NCI-H510A treated with DMSO at 0.1 percent for 48 hours (cell line): ENCODE measurements at regions not wholly inside any gene's neighbourhood (a gene's known extent, or its start where the extent isn't known, plus 50 kb on each side); places are given as distances from the start of the nearest gene placed in this dataset.

ENCODE experiments used
- DNase-seq: peaks from one replicate; lab custom pipeline; 2025; lab: John Stamatoyannopoulos, UW

- peak; percentile 6 for DNase-seq
Observed at GRCh38 chr2:45212953-45213635, 203.8 kb upstream of the SIX2 start.

DNA sequence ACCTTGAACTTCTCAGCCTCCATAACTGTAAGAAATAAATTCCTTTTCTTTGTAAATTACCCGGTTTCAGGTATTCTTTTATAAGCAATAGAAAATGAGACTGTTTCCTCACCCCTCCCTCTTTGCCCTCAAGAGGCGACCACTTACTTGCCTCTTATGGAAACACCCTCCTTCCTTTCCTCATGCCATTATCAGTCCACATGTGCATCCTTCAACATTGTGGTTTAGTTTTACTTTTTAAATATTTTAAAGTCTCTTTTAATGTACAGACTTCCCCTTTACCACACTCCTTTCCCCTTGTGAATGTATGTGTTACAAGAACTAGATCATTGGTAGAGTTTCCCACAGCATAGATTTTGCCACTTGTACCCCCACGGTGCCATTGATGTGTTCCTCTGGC lies 202.4 kb upstream of the SIX2 start:
- no peak for DNase-seq

- DNase-seq = no peak
Observed at GRCh38 chr2:45210462-45211195, 201.4 kb upstream of the SIX2 start.

- no peak for DNase-seq
Observed at GRCh38 chr2:45209875-45210274, 200.6 kb upstream of the SIX2 start.

DNA sequence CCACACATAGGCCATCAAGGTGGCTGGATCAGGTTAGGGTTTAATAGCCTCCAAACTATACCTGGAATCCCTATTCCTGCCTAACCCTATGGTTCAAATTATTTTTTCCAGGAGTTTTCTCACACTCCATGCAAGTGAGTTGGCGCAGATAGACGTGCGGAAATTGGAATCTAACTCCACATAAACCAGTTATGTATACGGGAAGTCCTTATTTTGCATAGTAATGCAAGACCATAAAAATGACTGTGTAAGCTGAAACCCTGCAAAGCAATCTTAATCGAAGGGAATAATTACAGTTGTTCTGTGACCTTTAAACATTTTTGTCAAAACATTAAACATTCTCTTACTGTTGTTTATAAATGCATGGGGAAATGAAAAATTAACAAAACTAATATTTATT lies 200.1 kb upstream of the SIX2 start:
- DNase-seq = no peak

DNA sequence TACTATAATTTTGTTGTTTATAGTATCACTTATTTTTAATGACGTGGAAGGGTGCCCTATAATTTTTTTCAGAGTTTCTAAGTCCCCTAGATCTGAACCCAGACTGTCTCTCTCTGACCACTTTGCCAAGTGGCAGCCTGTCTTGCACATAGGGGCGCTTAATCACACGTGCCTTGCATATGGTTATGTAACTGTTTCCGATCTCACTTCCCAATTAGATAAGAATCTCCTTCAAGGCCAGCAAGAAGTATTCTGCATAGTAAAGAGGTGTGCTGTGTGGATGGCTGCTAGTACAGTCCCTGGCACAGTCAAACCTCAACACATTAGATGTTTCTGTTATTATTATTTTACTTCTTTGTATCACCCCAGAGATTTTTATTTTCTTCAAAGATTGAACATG lies 197.8 kb upstream of the SIX2 start:
- no peak for DNase-seq

GRCh38 chr2:45205985-45206384 lies 196.7 kb upstream of the SIX2 start:
- DNase-seq = no peak

- no peak for DNase-seq
Observed at GRCh38 chr2:45205480-45205879, 196.2 kb upstream of the SIX2 start.

DNA sequence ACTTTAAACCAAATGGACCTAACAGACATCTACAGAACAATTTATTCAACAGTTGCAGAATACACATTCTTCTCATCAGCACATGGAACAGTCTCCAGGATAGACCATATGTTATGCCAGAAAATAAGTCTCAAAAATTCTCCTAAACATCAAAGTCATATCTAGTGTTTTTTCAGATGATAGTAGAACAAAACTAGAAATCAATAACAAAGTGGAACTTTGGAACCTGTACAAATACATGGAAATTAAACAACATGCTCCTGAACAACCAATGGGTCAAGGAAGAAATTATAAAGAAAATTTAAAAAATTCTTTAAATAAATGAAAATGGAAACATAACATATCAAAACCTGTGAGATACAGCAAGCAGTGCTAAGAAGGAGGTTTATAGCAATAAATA lies 194.1 kb upstream of the SIX2 start:
- no peak for DNase-seq

- no peak for DNase-seq
Observed at GRCh38 chr2:45199973-45200372, 190.7 kb upstream of the SIX2 start.

- no peak for DNase-seq
Observed at GRCh38 chr2:45195916-45196315, 186.7 kb upstream of the SIX2 start.

DNA sequence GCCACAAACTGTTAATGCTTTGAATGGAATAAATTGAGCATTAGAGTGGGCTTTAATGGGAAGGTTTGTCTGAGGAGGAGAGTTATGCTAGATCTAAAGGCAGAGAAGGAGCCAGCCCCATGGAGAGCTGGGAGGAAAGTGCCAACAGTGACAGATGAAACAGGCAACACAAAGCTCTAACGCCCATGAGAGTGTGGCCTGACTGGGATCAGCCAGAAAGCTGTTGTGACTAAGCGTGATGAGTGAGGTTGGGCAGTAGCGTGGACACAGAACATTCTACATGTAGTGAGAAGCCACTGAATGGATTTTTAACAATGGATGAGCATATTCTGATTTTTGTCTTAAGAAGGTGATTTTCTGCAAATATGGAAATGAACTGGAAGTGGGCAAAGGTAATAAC lies 185.3 kb upstream of the SIX2 start:
- no peak for DNase-seq

DNA sequence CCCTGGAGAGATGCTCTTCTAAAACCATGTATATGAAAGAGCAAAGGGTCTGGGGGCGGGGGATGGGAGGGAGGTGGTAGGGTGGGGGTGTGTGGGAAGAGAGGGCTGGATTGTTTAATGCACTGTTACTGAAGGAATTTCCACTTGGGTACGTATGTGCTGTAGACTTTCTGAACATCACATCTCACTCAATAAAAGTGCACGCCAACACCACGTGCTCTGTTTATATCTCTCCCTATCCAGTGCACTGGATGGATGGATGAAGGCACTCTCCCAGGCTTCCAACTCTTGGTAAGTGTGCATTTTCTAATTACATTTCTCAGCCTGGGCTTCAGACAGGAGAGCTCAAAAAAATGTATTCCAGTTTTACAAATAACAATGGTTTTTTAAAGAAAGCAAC lies 184.3 kb upstream of the SIX2 start:
- no peak for DNase-seq

- no peak for DNase-seq
Observed at GRCh38 chr2:45192991-45193390, 183.7 kb upstream of the SIX2 start.

DNA sequence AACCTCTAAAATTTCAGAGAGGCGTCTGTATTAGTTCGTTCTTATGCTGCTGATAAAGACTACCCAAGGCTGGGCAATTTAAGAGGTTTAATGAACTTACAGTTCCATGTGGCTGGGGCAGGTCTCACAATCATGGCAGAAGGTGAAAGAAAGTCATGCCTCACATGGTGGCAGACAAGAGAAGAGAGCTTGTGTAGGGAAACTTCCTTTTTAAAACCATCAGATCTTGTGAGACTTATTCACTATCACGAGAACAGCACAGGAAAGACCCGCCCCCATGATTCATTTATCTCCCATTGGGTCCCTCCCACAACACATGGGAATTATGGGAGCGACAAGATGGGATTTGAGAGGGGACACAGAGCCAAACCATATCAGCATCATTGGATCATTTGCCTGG lies 183.2 kb upstream of the SIX2 start:
- DNase-seq = no peak

DNA sequence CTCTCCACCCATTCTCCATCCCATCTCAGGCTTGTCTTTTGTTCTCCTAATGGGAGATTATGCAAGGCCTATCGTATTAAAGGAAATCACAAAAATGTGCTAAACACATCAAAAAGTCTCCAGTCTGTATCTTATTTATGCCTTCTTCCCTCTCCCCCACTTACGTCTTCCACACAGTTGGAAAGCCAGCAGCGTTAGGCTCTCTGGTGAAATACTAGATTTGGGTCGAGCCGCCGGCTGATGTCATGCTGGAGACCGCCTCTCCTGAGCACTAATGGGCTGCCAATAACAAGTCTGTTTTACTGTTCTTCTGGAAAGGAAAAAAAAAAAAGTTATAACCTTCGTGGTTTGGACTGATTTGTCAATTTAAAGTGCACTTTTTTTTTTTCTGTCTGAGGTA lies 182.7 kb upstream of the SIX2 start:
- no peak for DNase-seq

- DNase-seq = no peak
Observed at GRCh38 chr2:45191146-45191863, 182.1 kb upstream of the SIX2 start.

DNA sequence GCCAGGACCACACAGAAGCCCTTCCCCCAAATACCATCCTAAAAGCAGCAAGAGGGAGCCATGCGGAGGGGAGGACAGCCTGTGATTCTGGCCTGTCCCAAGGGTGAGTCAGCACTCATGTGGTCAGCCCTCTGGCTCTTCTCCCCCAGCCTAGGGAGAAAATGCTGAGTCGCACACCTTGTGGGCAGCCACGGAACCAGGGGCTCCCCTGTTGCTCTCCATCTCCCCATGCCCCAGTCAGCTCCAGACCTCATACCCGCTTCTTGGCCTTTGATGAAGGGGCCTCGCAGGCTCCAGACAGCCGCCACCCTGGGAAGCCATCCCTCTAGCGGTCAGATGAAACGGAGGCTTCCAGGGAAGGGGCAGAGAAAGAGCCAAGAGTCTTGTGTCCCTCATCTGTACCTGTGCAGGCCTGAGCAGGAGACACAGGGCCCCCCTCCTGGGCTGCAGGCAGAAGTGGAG lies 181.3 kb upstream of the SIX2 start:
- DNase-seq = no peak

DNA sequence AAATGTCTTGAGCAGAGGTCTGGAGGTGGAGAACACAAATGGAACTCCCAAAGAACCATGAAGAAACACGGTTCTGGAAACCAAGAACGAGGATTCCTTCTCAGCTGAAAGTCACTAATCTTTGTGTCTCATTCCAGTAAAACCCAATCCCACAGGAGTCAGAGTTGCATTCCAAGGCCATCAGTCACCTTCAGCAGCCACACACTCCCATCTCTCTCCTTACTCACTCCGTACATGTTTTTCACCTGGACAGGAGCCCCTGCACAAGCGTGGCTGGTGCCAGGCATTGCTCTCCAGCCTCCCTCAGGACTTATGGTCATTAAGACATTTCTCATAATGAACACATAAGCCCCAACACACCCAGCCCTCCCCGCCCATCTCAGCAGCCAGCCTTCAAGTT lies 175.4 kb upstream of the SIX2 start:
- DNase-seq = no peak

DNA sequence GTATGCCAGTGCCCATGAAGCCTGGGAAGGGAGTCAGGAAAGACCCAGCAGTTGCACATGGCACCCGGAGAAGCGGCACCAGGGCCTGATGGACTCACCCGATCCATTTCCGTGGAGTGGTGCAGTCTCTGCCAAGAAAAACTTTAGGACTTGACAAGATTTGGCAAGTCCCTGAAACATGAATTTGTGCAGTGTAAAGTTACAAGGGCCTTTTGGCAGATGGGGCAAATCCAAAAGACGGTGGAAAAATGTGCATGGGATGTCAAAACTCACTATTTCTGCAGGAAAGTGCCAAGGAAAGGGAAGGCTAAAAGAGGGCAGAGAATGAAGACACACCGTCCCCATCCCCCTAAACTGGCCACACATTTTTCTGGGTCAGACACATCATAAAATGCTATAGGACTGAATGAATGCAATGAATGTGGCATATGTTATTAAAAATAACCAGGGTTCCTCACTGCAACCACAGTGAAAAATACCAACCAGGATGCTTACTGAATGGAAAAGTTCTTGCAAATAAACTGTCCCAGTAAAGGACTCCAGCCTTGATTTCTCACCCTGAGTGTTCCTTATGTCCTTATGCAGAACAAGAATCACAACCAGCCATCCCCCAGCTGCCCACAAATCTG lies 173.5 kb upstream of the SIX2 start:
- DNase-seq = no peak

DNA sequence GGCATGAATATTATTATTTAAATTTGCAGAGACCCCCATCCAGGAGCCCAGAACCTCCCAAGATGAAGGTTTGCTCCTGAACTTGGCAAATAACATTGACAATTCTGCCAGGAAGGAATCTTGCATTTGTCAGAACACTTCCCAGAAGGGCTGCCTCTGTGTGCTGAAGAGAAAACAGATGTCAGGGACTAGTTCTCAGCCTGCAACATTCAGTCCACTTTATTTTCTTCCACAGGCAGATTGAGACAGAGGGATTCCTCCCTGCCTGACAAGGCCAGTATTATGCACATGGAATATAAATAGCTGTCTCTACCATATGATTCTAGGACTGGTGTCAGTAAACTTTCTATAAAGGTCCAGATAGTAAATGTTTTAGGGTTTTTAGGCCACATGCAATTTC lies 171.5 kb upstream of the SIX2 start:
- DNase-seq = no peak

DNA sequence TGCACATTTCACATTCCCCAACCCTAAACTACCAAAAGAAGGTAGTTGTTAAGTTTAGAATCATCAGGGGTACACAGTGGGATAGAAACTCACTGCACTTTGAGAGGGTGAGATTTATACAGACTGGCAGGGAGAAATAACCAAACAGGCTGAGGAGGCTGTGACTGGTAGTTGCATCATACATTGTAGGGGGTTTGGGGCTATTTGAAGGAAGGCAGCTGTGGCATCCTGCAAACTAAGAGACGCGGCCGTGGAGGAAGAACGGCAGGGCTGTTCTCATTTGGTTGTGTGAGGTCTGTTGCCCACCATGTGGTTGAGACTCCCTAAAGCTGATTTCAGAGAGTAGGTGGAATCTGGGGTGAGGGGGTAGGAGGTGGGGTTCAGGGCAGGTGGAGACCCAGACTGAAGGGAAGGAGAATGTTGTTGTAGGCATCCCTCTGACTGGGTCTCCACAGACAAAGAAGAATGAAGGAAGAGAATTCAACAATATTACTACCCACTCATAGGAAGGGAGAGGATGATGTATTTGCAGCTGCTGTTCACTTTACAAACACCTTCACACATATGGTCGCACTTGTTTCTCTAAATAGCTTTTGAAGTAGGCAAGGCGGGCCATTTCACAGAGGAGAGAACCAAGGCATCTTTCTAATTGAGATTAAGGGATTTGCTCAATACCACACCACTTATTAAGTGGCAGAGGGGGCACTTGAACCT lies 170.9 kb upstream of the SIX2 start:
- no peak for DNase-seq
